ENCODE measurements at regions not wholly inside any gene's neighbourhood (a gene's known extent, or its start where the extent isn't known, plus 50 kb on each side); places are given as distances from the start of the nearest gene placed in this dataset.
A peak's percentile ranks its signal among the peaks of the same experiment; 100 is the strongest.

DNA sequence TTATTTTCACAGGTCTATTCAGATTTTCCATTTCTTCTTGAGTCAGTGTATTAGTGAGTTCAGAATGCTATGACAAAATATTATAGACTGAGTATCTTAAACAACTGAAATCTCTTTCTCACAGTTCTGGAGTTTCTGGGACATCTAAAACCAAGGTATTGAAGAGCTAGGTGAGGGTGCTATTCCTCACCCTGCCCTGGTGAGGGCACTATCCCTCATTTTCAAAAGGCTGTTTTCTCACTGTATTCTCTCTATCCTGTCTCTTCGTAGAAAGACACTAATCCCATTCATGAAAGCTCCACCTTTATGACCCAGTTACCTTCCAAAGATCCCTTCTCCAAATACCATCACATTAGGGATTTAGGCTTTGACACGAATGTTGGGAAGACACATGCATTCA is 1617.1 kb downstream of the PCDH9 start:
- Mint-ChIP-seq H3K4me1 (ENCODE audit: low read depth) (no peaks in the 10 kb centered on the region), H3K27me3 (no peaks in the 10 kb centered on the region), H3K36me3 (ENCODE audit: insufficient read depth) (no peaks in the 10 kb centered on the region), H3K9me3 (ENCODE audit: low read depth) (no peaks in the 10 kb centered on the region), H3K4me3 (ENCODE audit: low read depth) (no peak overlapping the region), H3K27ac (no peak overlapping the region)
- peak; percentile 25 for TF ChIP-seq CTCF (IDR thresholded peaks at IDR 0.05; ENCODE audit: unreplicated experiment)
- no peak for DNase-seq (ENCODE audit: low spot score, unreplicated experiment)

GRCh38 chr13:65609350-65609749 is 1620.8 kb downstream of the PCDH9 start:
- H3K27ac Mint-ChIP-seq, result no peak overlapping the region
- no peak overlapping the region for H3K4me3 Mint-ChIP-seq (ENCODE audit: low read depth)
- peaks cover 14% of the 10 kb centered on the region for H3K27me3 Mint-ChIP-seq
- no peak for DNase-seq (ENCODE audit: low spot score, unreplicated experiment)
- H3K4me1 Mint-ChIP-seq (ENCODE audit: low read depth), result no peaks in the 10 kb centered on the region
- no peaks in the 10 kb centered on the region for H3K9me3 Mint-ChIP-seq (ENCODE audit: low read depth)
- H3K36me3 Mint-ChIP-seq (ENCODE audit: insufficient read depth), result no peaks in the 10 kb centered on the region
- TF ChIP-seq CTCF (IDR thresholded peaks at IDR 0.05; ENCODE audit: unreplicated experiment), result no peak

- no peak for DNase-seq (ENCODE audit: low spot score, unreplicated experiment)
- no peak for TF ChIP-seq CTCF (IDR thresholded peaks at IDR 0.05; ENCODE audit: unreplicated experiment)
- H3K4me3 Mint-ChIP-seq (ENCODE audit: low read depth), result no peak overlapping the region
- peaks cover 2% of the 10 kb centered on the region for H3K9me3 Mint-ChIP-seq (ENCODE audit: low read depth)
- H3K4me1 Mint-ChIP-seq (ENCODE audit: low read depth), result peaks cover 4% of the 10 kb centered on the region
- H3K27me3 Mint-ChIP-seq, result peaks cover 21% of the 10 kb centered on the region
- H3K36me3 Mint-ChIP-seq (ENCODE audit: insufficient read depth), result no peaks in the 10 kb centered on the region
- H3K27ac Mint-ChIP-seq, result no peak overlapping the region
Observed at GRCh38 chr13:65606622-65607021, 1623.5 kb downstream of the PCDH9 start.

- Mint-ChIP-seq H3K4me1 (ENCODE audit: low read depth) (peaks cover 5% of the 10 kb centered on the region), H3K27ac (no peak overlapping the region), H3K9me3 (ENCODE audit: low read depth) (peaks cover 2% of the 10 kb centered on the region), H3K4me3 (ENCODE audit: low read depth) (no peak overlapping the region), H3K36me3 (ENCODE audit: insufficient read depth) (no peaks in the 10 kb centered on the region), H3K27me3 (peaks cover 21% of the 10 kb centered on the region)
- no peak for DNase-seq (ENCODE audit: low spot score, unreplicated experiment)
- no peak for TF ChIP-seq CTCF (IDR thresholded peaks at IDR 0.05; ENCODE audit: unreplicated experiment)
Observed at GRCh38 chr13:65605396-65605795, 1624.7 kb downstream of the PCDH9 start.

DNA sequence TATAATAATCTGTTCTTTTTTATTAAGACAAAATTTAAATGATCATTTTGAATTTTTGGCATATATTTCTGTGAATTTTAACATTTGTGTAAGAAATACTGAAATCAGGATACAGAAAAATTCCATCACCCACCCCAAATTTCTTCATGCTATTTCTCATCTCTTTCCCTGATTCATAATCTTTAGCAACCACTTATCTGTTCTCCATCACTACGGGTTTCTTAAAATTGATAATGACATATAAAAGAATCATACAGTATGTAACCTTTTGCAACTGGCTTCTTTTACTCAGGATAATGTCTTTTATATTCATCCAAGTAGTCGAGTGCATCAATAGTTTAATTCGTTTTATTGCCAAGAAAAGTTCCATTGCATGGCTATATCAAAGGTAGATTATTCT is 1627.0 kb downstream of the PCDH9 start:
- no peak for TF ChIP-seq CTCF (IDR thresholded peaks at IDR 0.05; ENCODE audit: unreplicated experiment)
- no peak overlapping the region for H3K27ac Mint-ChIP-seq
- H3K4me1 Mint-ChIP-seq (ENCODE audit: low read depth), result peaks cover 6% of the 10 kb centered on the region

More for the DNA sequence above, 1627.0 kb downstream of the PCDH9 start:
- no peaks in the 10 kb centered on the region for H3K36me3 Mint-ChIP-seq (ENCODE audit: insufficient read depth)
- peaks cover 2% of the 10 kb centered on the region for H3K9me3 Mint-ChIP-seq (ENCODE audit: low read depth)
- H3K27me3 Mint-ChIP-seq, result peaks cover 34% of the 10 kb centered on the region
- H3K4me3 Mint-ChIP-seq (ENCODE audit: low read depth), result no peak overlapping the region
- no peak for DNase-seq (ENCODE audit: low spot score, unreplicated experiment)
